MM.1S (cell line): ENCODE measurements at regions not wholly inside any gene's neighbourhood (a gene's known extent, or its start where the extent isn't known, plus 50 kb on each side); places are given as distances from the start of the nearest gene placed in this dataset.

Experiments
- EZH2 ChIP-seq: fragments of 300-600 bp; sonication (generic); optimal IDR thresholded peaks from 2 replicates; pipeline ENCODE3; 2017; ENCODE audit warnings: low read depth, mild to moderate bottlenecking, antibody characterized with exemption, low read length, mixed read lengths
- TF ChIP-seq, protein P1 (sequence below): fragments of 300-600 bp; sonication (generic); IDR thresholded peaks from 2 replicates; pipeline ENCODE4 v1.5.1; 2016; ENCODE audit warnings: antibody characterized with exemption, low read length, mixed read lengths

DNA sequence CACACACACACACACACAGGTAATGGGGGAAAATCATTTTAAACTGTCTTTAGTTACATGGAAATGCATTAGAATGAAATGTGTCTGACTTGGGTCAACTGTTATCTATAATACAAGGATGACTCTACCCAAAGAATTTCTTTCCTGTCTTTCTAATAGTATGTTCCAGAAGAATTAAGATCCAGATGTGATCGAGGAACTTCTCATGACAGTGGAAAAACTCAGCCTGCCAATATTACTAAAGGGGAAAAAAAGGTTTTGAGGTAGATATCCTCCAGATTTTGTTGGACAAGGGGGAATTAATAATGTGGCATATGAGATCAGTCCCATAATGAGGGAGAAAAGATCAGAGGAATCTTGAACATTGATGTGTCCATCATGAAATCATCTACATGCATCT, 190.6 kb upstream of the MAP3K1 start:
- TF ChIP-seq, protein P1, sequence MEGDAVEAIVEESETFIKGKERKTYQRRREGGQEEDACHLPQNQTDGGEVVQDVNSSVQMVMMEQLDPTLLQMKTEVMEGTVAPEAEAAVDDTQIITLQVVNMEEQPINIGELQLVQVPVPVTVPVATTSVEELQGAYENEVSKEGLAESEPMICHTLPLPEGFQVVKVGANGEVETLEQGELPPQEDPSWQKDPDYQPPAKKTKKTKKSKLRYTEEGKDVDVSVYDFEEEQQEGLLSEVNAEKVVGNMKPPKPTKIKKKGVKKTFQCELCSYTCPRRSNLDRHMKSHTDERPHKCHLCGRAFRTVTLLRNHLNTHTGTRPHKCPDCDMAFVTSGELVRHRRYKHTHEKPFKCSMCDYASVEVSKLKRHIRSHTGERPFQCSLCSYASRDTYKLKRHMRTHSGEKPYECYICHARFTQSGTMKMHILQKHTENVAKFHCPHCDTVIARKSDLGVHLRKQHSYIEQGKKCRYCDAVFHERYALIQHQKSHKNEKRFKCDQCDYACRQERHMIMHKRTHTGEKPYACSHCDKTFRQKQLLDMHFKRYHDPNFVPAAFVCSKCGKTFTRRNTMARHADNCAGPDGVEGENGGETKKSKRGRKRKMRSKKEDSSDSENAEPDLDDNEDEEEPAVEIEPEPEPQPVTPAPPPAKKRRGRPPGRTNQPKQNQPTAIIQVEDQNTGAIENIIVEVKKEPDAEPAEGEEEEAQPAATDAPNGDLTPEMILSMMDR = no peak
- no peak for TF ChIP-seq EZH2
